Spleen (tissue), 11 donors: ENCODE measurements at regions not wholly inside any gene's neighbourhood (a gene's known extent, or its start where the extent isn't known, plus 50 kb on each side); places are given as distances from the start of the nearest gene placed in this dataset.

Experiments
- DNase-seq: peaks from one replicate; pipeline ENCODE4 v3.0.0-alpha.2; 2020
- H3K27ac ChIP-seq, 8 donors: fragments of 200-600 bp; sonication (generic) in 7 of 8; 1 replicate in 4 of 8; 2 replicates in 4 of 8; pipeline versions ENCODE4 v1.5.0 to v1.8.0; 2016 to 2021; ENCODE audit warnings: inconsistent platforms in 4 of 8, mild to moderate bottlenecking in 4 of 8, moderate library complexity in 1 of 8
- H3K27me3 ChIP-seq, 7 donors: fragments of 200-600 bp; sonication (generic) in 6 of 7; replicated peaks in 1 of 7; 1 replicate in 4 of 7; 2 replicates in 3 of 7; pipeline versions ENCODE4 v1.5.0 to v1.8.0; 2016 to 2021; ENCODE audit warnings: inconsistent platforms in 3 of 7, mild to moderate bottlenecking in 1 of 7
- H3K36me3 ChIP-seq, 6 donors: fragments of 200-600 bp; sonication (generic) in 5 of 6; 1 replicate in 4 of 6; 2 replicates in 2 of 6; pipeline versions ENCODE4 v1.5.0 to v1.8.0; 2016 to 2021; ENCODE audit warnings: inconsistent platforms in 2 of 6
- H3K4me1 ChIP-seq, 6 donors: fragments of 200-600 bp; sonication (generic) in 5 of 6; 1 replicate in 3 of 6; 2 replicates in 3 of 6; pipeline versions ENCODE4 v1.5.0 to v1.8.0; 2016 to 2021; ENCODE audit warnings: inconsistent platforms in 3 of 6
- H3K4me3 ChIP-seq, 8 donors: fragments of 200-600 bp; sonication (generic) in 7 of 8; 1 replicate in 4 of 8; 2 replicates in 4 of 8; pipeline versions ENCODE4 v1.5.0 to v1.8.0; 2016 to 2021; ENCODE audit warnings: inconsistent platforms in 4 of 8, mild to moderate bottlenecking in 4 of 8, moderate library complexity in 2 of 8
- H3K9me3 ChIP-seq, 8 donors: fragments of 200-600 bp; sonication (generic) in 7 of 8; 1 replicate in 4 of 8; 2 replicates in 4 of 8; pipeline versions ENCODE4 v1.5.0 to v1.8.0; 2016 to 2021; ENCODE audit warnings: inconsistent platforms in 4 of 8
- POLR2A ChIP-seq, 3 donors: fragments of 450-650 bp; IDR thresholded peaks; one replicate each; pipeline ENCODE4 v1.5.1; 2017; ENCODE audit warnings: antibody characterized with exemption in 3 of 3, mild to moderate bottlenecking in 1 of 3
- POLR2AphosphoS5 ChIP-seq, 3 donors: sonication (generic); formaldehyde crosslinking; IDR thresholded peaks; one replicate each; pipeline ENCODE4 v1.5.1; 2017; ENCODE audit warnings: antibody characterized with exemption in 3 of 3
- WGBS, 5 donors: extraction: QIAGEN DNeasy Blood & Tissue Kit in 3 of 5; methylation state at CpG; one replicate each; pipeline versions ENCODE4 v1.1.5 to v1.1.7; 2013 to 2018; 5-methylcytosine and 5-hydroxymethylcytosine counted together
- intact Hi-C: fragments of 100-400 bp; cut with DNase I; formaldehyde crosslinking; loops from one replicate; pipeline ENCODE4 v1.15.0; 2023; ENCODE audit warnings: low total_unique reads
- TF ChIP-seq, protein P1 (sequence below), 11 experiments: fragments of 200-600 bp in 7 of 11; fragments of 450-650 bp in 4 of 11; sonication (generic) in 4 of 11; IDR thresholded peaks in 8 of 11; conservative IDR thresholded peaks in 3 of 11; 1 replicate in 7 of 11; 2 replicates in 4 of 11; pipeline versions ENCODE4 v1.4.0 to v1.8.0; 2016 to 2021; ENCODE audit warnings: antibody characterized with exemption in 11 of 11, inconsistent platforms in 4 of 11, mild to moderate bottlenecking in 1 of 11
- donor health status: healthy with polysubstance abuse.
- donor health status: DM: no; HTN: no; CAD: no; lungs with moderate emphysema.
- donor health status: DM: no; HTN: no; CAD: no.
- donor health status: Bipolar disorder and iron deficiency.
- donor health status: healthy.
- donor health status: DM: no; HTN: no; CAD: no.
- donor health status: DM: yes; HTN: yes; CAD: no.

DNA sequence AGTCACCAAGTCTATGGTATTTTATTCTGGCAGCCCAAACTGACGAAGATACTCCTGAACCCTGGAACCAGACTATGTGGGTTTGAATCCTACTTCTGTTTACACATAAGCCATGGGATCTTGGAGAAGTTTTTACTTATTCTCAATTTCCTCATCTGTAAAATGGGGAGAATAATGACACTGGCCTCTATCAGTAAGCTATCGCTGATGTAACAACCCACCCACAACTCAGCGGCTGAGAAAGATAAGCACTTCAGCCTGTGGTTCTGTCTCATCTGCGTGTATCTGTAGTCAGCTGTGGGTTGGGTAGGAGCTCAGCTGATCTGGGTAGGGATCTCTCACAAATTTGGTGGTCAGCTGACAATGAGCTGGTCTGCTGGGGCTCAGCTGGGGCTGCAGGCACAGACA is 68.0 kb upstream of the ALX4 start:
- Histone ChIP-seq H3K4me3 (no peak overlapping the region), H3K27me3 (peaks cover 0 to 33% (median 0%) of the 10 kb centered on the region in 7 donors), H3K9me3 (peaks cover 0 to 12% (median 4%) of the 10 kb centered on the region in 8 donors), H3K4me1 (no peaks in the 10 kb centered on the region), H3K27ac (no peak overlapping the region), H3K36me3 (no peaks in the 10 kb centered on the region)
- no peak for DNase-seq
- intact Hi-C loops, result no loop called here
- TF ChIP-seq POLR2A (IDR thresholded peaks at IDR 0.05) (no peak), POLR2AphosphoS5 (IDR thresholded peaks at IDR 0.05) (no peak)
- TF ChIP-seq, protein P1, sequence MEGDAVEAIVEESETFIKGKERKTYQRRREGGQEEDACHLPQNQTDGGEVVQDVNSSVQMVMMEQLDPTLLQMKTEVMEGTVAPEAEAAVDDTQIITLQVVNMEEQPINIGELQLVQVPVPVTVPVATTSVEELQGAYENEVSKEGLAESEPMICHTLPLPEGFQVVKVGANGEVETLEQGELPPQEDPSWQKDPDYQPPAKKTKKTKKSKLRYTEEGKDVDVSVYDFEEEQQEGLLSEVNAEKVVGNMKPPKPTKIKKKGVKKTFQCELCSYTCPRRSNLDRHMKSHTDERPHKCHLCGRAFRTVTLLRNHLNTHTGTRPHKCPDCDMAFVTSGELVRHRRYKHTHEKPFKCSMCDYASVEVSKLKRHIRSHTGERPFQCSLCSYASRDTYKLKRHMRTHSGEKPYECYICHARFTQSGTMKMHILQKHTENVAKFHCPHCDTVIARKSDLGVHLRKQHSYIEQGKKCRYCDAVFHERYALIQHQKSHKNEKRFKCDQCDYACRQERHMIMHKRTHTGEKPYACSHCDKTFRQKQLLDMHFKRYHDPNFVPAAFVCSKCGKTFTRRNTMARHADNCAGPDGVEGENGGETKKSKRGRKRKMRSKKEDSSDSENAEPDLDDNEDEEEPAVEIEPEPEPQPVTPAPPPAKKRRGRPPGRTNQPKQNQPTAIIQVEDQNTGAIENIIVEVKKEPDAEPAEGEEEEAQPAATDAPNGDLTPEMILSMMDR (IDR thresholded peaks at IDR 0.05 in 8 of 11, conservative IDR thresholded peaks at IDR 0.05 in 3 of 11), result no peak
- 79 to 95% (median 91%) methylated on average over 4 of the region's 4 CpGs for WGBS, 5 donors

DNA sequence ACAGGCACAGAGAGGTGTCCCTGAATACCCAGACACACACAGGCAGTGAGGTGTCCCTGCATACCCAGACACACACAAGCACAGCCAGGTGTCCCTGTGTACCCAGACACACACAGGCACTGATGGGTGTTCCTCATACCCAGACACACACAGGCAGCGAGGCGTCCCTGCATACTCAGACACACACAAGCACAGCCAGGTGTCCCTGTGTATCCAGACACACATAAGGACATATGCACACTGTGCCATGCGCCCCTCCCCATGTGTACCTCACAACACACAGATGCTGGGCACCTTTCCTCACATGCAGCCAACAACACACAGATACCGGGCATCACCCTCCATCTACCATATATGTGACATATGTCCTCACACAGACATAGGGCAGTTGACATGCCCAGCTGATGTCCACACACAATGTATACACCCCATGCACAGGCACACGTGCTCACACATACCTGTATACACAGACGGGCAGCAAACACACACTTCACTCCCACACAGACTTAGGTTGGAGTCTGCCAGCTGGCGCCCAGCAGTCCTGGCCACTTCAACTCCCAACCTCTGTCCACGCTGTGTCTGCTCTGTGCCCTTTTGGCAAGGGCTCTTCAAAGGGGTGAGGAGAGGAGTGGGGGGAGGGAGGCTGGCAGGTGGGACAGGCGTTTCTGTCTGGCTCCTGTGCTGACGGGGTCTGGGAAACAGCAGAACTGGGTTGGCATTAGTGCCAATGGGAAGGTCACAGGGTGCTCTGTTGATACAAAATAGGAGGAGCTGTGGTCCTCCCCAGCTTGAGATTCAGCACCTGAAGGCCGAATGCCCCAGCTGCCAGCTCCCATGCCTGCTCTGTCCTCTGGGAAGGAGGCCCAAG is 69.4 kb upstream of the ALX4 start:
- Histone ChIP-seq H3K27me3 (peaks cover 0 to 41% (median 0%) of the 10 kb centered on the region in 7 donors), H3K9me3 (peaks cover 0 to 12% (median 4%) of the 10 kb centered on the region in 8 donors), H3K27ac (no peak overlapping the region), H3K4me3 (no peak overlapping the region), H3K4me1 (no peaks in the 10 kb centered on the region), H3K36me3 (no peaks in the 10 kb centered on the region)
- 78 to 82% (median 80%) methylated on average over 11 of the region's 11 CpGs for WGBS, 5 donors
- DNase-seq, result no peak
- intact Hi-C loops, result no loop called here
- TF ChIP-seq, protein P1 (IDR thresholded peaks at IDR 0.05 in 8 of 11, conservative IDR thresholded peaks at IDR 0.05 in 3 of 11), result no peak
- TF ChIP-seq POLR2A (IDR thresholded peaks at IDR 0.05), result no peak
- TF ChIP-seq POLR2AphosphoS5 (IDR thresholded peaks at IDR 0.05), result no peak

DNA sequence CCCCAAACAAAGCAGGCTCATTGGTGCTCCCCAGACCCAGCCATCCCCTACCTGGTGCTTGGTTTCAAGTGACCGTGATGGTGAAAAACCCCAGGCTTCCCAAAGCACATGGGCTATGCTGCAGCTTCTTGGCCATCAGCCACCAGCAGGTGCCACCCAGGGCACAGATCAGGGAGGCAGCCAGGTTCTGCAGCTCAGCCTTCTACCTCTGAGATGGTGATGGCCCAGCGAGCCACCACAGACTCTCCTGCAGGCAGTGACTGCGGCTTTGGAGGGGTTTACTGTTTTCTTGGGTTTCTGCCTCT is 70.0 kb upstream of the ALX4 start:
- no peak for DNase-seq
- 85 to 100% (median 93%) methylated on average over 2 to 3 of the region's 3 CpGs for WGBS, 5 donors

DNA sequence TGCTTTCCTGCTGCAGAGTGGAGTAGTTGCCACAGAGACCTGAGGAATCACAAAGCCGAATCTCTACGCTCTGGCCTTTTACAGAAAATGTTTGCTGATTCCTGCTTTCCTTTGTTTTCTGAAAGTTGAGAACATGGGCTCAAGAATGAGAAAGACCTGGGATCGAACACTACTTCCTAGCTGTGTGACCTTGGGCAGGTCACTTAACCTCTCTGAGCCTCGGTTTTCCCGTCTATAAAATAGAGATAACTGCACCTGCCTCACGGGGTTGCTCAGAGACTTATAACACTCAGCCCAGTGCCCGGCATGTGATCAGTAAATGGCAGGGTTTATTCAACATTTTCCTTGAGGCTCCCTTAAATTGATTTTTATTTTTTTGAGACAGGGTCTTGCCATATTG is 70.9 kb upstream of the ALX4 start:
- DNase-seq, result no peak
- intact Hi-C loops, result no loop called here
- Histone ChIP-seq H3K27ac (no peak overlapping the region), H3K9me3 (peaks cover 0 to 12% (median 4%) of the 10 kb centered on the region in 8 donors), H3K27me3 (peaks cover 0 to 46% (median 0%) of the 10 kb centered on the region in 7 donors), H3K4me1 (no peaks in the 10 kb centered on the region), H3K4me3 (no peak overlapping the region), H3K36me3 (no peaks in the 10 kb centered on the region)
- TF ChIP-seq, protein P1 (IDR thresholded peaks at IDR 0.05 in 8 of 11, conservative IDR thresholded peaks at IDR 0.05 in 3 of 11), result no peak
- TF ChIP-seq POLR2A (IDR thresholded peaks at IDR 0.05) (no peak), POLR2AphosphoS5 (IDR thresholded peaks at IDR 0.05) (no peak)
- 80 to 90% (median 86%) methylated on average over 7 of the region's 7 CpGs for WGBS, 5 donors

More for the DNA sequence above, 70.0 kb upstream of the ALX4 start:
- TF ChIP-seq, protein P1 (IDR thresholded peaks at IDR 0.05 in 8 of 11, conservative IDR thresholded peaks at IDR 0.05 in 3 of 11), result no peak
- TF ChIP-seq POLR2AphosphoS5 (IDR thresholded peaks at IDR 0.05) (no peak), POLR2A (IDR thresholded peaks at IDR 0.05) (no peak)
- H3K27ac ChIP-seq, result no peak overlapping the region
- H3K4me3 ChIP-seq, result no peak overlapping the region
- H3K9me3 ChIP-seq, result peaks cover 0 to 12% (median 4%) of the 10 kb centered on the region in 8 donors
- peaks cover 0 to 46% (median 0%) of the 10 kb centered on the region in 7 donors for H3K27me3 ChIP-seq
- no peaks in the 10 kb centered on the region for H3K36me3 ChIP-seq
- H3K4me1 ChIP-seq, result no peaks in the 10 kb centered on the region
- intact Hi-C loops, result no loop called here
